ENCODE measurements at regions not wholly inside any gene's neighbourhood (a gene's known extent, or its start where the extent isn't known, plus 50 kb on each side); places are given as distances from the start of the nearest gene placed in this dataset.
"Not testable (repeated sequence)": the region's sequence is repeated elsewhere in the genome, so short reads cannot be mapped to it uniquely, and the experiment has no call there.

DNA sequence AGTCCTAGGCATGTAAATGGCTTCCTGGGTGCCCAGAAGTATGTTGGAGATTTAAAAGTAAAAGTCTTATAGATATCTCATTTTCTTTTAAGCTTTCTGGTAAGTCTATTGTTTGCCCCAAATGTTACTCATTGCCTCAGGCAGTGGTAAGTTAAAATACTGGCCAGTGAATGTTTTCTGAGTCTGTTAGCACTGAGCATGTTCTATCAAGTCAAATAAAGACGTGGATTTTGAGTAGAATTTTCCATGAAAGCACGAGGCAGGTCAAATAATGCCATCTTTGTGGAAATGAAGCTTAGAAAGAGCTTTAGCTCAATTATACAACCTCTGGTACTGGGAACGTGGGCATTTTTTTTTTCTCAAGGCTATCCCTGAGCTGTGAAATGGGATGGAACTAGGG, 651.3 kb upstream of the ACO1 start:
- no peak for DNase-seq
- in situ Hi-C loops (cut with HindIII; ENCODE audit: low pct_ligation_motif_present, low pct_unique_long_range_greater_than_20kb, low sequenced_read_pairs) = no loop called here

DNA sequence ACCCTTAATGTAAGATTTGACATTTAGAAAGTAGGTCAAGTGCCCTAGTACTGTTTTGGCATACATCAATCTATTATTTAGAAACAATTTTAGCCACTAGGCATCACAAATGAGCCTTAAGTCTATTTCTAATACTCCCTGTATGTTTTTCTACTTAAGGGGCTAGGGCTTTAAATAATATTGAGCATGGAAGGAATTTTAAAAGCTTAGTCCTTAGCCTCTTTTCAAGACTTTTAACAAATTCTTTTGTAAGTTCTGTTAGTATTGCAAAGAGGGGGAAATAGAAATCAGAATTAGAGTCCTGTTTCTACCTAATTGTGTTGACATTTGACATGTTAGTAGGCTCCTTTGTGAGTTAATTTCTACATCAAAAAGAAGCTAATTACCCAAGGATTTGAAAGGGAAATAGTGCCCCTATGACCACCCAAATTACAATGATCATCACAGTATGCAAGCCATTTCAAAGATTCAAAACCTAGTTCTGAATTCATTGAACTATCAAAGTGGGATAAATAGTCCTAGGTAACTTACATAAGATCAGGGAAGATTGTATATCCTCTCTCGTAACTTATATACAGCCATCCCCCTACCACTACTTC, 647.8 kb upstream of the ACO1 start:
- DNase-seq = no peak
- in situ Hi-C loops (cut with HindIII; ENCODE audit: low pct_ligation_motif_present, low pct_unique_long_range_greater_than_20kb, low sequenced_read_pairs) = no loop called here

DNA sequence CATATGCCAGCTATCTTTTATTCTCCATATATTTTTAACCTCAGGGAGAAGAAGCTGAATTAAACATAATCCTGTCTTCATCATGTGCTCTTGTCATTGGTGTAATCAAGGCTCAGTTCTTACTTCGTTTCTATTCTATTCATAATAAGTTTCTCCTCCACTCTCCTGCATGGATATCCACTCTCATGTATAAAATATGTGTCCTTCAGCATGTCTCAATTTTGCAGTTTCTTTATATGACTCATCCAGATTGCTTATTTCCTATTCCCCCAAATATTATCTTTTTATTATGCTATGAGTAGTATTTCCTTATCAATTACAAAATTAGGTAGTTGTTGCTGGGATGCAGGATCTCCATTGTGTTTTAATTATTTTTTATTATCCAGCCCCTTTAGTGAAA, 643.7 kb upstream of the ACO1 start:
- DNase-seq = no peak
- in situ Hi-C loops (cut with HindIII; ENCODE audit: low pct_ligation_motif_present, low pct_unique_long_range_greater_than_20kb, low sequenced_read_pairs) = no loop called here

DNA sequence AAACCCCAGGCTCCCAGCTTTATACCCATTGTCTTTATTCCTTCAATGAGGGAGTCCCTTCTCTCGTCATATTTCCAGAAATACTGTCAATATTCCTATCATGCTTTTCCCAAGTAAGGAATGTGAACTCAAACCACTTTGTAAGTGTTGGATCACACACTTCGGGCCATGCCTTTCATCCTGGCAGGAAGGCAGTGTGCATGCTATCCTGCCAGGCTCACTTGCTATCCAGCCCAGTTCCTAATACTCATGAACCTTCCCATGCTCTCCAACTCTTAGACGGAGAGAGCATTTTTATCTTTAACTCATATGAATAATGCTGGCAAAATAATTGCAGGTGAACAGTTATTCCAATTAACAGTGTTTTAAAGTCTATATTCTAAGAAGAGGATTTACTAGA, 639.9 kb upstream of the ACO1 start:
- no peak for DNase-seq
- in situ Hi-C loops (cut with HindIII; ENCODE audit: low pct_ligation_motif_present, low pct_unique_long_range_greater_than_20kb, low sequenced_read_pairs) = no loop called here

DNA sequence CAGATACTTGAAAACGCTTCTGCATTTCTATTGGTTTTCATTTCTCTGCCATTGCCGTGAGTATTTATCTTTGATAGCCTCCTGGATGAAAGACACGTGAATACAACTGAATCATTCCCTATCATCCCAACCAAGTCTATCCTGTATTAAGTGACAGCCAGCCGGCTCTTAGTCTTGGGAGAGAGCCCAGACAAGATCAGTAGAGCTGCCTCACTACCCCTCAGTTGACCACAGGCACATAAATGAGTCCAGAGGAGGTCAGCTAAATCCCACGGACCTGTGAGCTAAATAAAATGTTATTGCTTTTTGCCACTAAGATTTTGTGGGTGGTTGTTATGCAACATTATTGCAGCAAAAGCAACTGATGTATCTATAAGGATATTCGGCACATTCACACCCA, 639.0 kb upstream of the ACO1 start:
- in situ Hi-C loops (cut with HindIII; ENCODE audit: low pct_ligation_motif_present, low pct_unique_long_range_greater_than_20kb, low sequenced_read_pairs) = no loop called here
- no peak for DNase-seq

DNA sequence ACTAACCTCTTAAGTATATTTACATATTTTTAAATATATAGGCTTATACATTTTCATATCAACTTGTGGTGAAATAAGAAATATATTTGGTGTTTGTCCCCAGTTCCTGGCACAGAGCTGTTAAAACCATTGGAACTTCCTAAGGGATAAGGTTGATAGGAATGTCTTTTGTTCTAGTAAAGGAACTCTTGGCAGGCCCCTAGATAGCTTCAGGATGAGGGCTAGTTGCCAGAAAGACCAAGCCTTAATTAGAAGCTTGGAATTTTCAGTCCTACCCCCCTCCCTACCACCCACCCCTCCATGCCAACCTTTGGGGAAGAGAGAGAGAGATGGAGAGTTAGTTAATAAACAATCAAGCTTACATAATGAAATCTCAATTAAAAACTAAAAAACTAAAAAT, 638.6 kb upstream of the ACO1 start:
- in situ Hi-C loops (cut with HindIII; ENCODE audit: low pct_ligation_motif_present, low pct_unique_long_range_greater_than_20kb, low sequenced_read_pairs) = no loop called here
- no peak for DNase-seq

DNA sequence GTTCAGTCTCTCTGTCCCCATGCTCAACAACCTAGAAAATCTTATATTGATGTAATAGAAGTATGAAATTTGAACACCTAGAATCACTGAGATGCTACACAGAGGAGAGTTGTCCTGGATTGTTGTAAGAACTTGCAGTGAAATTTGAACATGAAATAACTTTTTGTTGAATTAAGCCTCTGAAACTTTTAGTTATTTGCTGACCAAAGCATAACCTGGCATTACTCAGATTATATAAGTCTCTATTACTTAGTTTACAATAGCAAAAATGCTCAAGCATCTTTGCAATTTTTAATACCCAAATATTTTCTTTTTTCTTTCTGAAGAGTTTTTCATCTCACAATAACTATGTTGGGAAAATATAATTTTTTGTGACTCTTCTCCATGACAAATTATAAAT, 630.7 kb upstream of the ACO1 start:
- DNase-seq = no peak
- in situ Hi-C loops (cut with HindIII; ENCODE audit: low pct_ligation_motif_present, low pct_unique_long_range_greater_than_20kb, low sequenced_read_pairs) = no loop called here

DNA sequence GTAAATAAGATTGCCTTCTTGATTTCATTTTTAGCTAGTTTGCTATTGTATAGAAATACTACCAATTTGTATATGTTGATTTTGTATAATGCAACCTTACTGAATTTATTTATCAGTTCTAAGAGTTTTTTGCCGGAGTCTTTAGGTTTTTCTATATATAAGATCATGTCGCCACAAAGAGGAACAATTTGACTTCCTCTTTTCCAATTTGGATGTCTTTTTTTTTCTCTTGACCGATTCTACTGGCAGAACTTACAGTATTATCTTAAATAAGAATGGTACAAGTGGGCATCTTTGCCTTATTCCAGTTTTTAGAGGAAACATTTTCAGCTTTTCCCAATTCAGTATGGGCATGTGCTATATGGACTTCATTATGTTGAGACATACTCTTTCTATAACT, 624.7 kb upstream of the ACO1 start:
- in situ Hi-C loops (cut with HindIII; ENCODE audit: low pct_ligation_motif_present, low pct_unique_long_range_greater_than_20kb, low sequenced_read_pairs) = no loop called here
- DNase-seq = no peak

DNA sequence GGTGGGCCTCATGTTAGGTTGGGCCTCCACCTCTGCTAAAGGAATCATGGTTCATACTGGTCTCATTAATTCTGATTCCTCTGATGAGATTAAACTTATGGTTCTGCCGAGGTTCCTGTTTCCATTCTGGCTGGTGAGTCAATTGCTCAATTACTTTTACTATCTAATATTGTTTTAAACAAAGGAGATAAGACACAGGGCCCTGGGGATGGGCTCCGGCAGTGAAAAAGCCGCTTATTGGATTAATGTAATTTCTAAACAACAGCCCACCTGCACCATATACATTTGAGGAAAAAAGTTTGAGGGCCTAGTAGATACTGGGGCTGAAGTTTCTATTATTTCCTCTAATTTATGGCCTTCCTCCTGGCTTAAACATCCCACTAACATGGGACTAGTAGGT, 610.4 kb upstream of the ACO1 start:
- DNase-seq; in situ Hi-C loops (cut with HindIII; ENCODE audit: low pct_ligation_motif_present, low pct_unique_long_range_greater_than_20kb, low sequenced_read_pairs): not testable (repeated sequence)

DNA sequence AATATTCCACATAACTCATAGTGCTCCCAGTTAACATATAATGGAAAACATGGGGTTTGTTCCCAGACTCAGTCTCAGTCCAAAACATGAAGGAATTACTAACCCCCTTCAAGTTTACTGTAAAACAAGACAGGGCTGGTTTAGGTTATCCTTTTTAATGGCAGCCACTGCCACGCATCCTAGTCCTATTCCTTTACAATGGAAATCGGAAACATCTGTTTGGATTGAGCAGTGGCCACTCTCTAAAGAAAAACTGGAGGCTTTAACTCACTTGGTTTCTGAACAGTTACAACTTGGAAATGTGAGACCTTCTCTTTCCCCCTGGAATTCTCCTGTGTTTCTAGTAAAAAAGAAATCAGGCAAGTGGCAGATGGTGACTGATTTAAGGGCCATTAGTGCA, 609.9 kb upstream of the ACO1 start:
- in situ Hi-C loops (cut with HindIII; ENCODE audit: low pct_ligation_motif_present, low pct_unique_long_range_greater_than_20kb, low sequenced_read_pairs) = no loop called here
- no peak for DNase-seq

DNA sequence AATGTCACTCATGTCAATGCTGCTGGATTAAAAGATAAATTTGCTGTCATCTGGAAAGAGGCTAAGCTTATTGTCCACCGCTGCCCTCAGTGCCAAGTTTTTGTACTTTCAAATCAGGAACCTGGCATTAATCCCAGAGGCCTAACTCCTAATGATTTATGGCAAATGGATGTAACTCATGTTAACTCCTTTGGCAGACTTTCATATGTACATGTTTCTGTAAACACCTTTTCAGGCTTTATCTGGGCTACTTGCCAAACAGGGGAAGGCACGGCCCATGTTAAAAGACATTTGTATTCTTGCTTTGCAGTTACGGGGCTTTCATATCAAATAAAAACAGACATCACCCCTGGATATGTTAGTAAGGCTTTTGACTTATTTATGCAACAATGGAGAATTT, 608.0 kb upstream of the ACO1 start:
- in situ Hi-C loops (cut with HindIII; ENCODE audit: low pct_ligation_motif_present, low pct_unique_long_range_greater_than_20kb, low sequenced_read_pairs) = no loop called here
- no peak for DNase-seq

DNA sequence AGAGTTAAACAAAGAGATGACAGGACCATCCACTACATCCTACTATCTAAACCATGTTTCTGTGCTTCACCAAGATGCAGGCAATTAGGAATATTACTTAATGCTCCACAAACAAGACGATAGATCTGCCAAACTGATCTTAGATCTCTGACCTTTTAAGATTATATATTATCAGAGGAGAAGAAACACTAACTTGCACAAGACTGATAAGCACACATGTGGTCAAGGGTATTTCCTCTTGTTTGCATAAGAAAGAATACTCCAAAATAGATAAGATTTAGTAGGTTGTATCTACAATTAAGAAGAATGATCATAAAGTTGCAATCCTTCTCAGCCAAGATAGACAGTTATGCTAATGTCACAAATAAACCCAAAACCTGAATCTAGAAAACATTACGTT, 601.0 kb upstream of the ACO1 start:
- DNase-seq = no peak
- in situ Hi-C loops (cut with HindIII; ENCODE audit: low pct_ligation_motif_present, low pct_unique_long_range_greater_than_20kb, low sequenced_read_pairs) = no loop called here

DNA sequence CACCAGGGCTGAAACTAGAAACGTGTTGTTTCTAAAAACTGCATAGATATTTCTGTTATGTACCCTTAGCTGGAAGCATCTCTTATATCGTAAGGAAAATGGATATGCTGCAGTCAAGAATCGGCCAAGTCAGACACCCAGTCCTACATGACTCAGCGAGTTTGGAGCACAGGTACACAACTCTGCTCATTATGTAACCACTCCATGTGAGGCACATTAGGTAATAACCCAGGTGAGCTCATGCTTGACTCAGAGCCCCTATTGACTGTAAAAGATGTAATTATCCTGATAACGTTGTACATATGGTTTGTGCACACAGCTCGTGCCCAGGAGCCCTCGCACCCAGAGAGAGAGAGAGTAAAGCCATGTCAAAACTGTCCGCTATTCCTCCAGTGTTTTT, 593.7 kb upstream of the ACO1 start:
- DNase-seq = no peak
- in situ Hi-C loops (cut with HindIII; ENCODE audit: low pct_ligation_motif_present, low pct_unique_long_range_greater_than_20kb, low sequenced_read_pairs) = no loop called here

DNA sequence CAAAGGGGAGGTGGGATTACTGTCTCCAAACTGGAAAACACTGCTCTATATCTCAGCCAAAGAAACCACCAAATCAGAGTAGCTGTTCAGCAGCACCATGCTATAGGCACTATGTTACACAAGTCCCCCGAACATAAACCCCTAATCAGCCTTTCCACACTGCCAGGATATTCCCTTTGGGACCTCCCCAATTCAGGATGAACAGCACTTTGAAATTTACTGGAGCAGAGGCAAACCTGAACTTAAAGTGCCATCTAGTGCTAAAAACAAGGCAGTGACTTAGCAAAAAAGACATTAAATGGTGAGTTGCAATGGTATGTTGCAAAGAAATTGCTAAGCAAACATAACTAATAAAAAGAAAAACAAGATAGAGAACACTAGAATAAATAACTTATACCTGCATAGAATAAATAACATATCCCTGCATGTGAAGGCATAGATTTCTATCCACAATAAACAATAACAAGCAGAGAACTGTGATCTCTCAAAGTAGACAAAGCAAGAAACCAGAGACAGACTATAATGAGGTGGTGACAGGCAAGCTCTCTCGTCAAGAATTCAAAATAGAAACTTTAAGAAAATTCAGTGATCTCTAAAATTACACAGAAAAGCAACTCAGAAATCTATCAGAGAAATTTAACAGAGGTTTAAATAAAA, 584.4 kb upstream of the ACO1 start:
- peak; percentile 48 for DNase-seq
- in situ Hi-C loops (cut with HindIII; ENCODE audit: low pct_ligation_motif_present, low pct_unique_long_range_greater_than_20kb, low sequenced_read_pairs) = no loop called here

DNA sequence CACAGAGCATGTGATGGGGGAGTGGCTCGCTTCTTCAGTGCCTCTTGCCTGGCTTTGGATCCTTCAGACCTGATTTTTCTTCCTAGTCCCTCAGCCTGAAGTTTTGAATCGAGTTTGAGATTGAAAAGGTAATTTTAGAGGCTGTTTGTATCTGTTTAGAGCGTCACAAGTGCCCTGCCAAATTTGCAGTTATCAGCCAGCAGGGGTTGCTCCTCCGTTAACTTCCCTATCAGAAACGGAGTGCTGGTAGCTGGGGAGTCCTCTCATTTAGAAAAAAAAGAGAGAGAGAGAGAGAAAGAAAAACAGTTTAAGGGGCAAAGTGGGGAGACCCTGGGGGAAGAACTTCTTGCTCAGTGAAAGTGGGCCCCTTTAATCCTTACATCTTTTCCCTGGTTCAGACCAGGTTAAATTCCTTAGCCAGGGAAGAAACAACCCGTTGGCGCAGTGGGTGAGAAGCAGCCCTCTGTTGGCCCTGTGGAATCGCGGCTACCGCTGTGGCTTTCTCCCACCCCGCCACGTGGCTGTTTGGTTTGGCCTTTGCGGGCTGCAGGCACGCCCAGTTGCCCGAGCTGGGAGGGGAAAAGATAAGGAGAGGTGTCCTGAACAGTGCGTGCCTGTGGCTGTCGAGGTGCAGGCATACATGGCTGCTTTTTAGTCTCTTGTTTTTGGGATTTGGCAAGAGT, 576.7 kb upstream of the ACO1 start:
- in situ Hi-C loops (cut with HindIII; ENCODE audit: low pct_ligation_motif_present, low pct_unique_long_range_greater_than_20kb, low sequenced_read_pairs) = no loop called here
- no peak for DNase-seq

DNA sequence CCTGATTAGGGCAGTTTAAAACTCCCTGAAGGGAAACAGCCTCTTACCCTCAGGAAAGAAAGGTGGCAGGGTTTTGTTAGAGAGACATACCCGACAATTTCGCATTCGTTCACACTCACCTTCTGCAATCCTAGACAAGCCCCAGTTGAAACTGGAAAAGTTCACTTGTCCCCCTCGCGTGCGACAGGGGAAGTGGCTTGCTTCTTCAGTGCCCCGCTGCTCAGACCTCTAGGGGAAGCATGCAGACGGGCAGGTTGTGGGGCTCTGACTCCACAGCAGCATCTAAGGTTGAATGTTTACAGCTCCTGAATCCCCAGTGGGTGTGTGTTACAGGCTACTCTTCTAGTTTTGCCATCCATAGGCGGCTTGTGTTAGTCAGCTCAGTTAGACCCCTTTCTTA, 575.7 kb upstream of the ACO1 start:
- in situ Hi-C loops (cut with HindIII; ENCODE audit: low pct_ligation_motif_present, low pct_unique_long_range_greater_than_20kb, low sequenced_read_pairs) = no loop called here
- no peak for DNase-seq

DNA sequence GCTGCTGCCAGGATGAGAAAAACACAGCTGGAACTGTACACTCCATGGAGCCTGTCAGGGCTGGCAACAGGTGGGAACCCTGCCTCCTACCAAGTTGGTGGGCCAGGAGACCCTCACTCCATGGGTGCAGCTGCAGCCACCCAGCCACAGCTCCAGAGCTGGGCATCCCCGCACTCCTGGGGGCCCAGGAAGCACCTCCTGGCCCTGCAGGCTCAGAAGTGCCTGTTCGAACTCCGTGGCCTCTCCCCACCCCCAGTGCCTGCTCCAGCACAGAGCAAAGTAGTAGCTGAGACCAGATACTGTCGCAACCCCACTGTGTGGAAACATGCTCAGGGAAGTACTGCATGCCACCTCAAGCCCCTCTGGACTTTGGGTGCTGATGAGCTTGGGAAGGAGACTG, 564.0 kb upstream of the ACO1 start:
- in situ Hi-C loops (cut with HindIII; ENCODE audit: low pct_ligation_motif_present, low pct_unique_long_range_greater_than_20kb, low sequenced_read_pairs) = no loop called here
- no peak for DNase-seq

DNA sequence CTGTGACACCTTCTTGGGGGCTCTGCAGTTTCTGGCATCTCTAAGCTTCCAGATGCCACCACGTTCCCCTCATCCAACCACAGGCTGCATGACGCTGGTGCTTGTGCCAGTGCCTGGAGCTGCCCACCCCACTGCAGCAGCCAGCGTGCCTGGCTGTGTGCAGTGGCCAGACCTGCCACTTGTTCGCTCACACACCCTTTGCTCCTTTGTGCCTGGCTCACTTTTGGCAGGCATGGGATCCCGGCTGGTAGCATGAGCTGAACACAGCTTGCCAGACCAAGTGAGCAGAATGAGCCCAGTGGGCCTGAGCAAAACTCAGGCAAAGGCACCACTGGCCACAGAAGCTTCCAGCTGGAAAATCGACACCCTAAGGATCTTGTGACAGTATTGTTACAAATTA, 562.9 kb upstream of the ACO1 start:
- in situ Hi-C loops (cut with HindIII; ENCODE audit: low pct_ligation_motif_present, low pct_unique_long_range_greater_than_20kb, low sequenced_read_pairs) = no loop called here
- DNase-seq = no peak

DNA sequence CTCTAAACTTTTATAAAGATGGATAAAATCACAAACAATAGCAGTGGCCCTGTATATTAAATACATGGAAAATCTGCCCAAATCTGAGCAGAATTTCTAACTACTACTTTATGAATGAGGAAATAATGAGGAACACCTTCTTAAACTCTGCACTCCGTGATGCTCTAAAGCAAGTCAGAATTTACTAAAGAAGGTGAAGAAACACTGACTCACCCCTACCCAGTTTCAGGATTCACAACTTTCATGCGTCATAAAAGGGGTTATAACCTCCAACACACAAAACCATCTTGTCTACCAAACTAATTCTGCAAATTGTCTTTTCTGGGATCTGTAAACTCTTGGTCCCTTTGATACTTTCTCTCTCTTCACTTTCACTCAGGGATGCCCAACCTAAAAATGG, 561.1 kb upstream of the ACO1 start:
- DNase-seq = no peak
- in situ Hi-C loops (cut with HindIII; ENCODE audit: low pct_ligation_motif_present, low pct_unique_long_range_greater_than_20kb, low sequenced_read_pairs) = no loop called here

DNA sequence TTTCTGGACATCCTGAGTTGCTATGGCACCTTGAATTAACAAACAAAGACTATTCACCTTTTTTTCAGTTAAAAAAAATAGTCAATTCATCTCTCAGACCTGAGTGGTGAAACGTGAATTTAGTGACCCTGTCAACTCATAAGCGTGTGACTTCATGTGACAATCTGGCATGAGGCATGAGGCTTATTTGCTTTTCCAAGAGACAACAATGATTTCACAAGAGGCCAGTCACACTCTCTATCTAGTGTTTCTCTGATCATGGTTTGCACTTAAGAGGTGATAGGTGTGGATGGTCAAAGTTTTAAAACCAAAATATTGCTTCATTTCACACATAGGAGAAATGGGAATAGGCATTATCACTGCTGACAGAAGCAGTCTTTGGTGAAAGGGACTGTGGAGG, 559.6 kb upstream of the ACO1 start:
- in situ Hi-C loops (cut with HindIII; ENCODE audit: low pct_ligation_motif_present, low pct_unique_long_range_greater_than_20kb, low sequenced_read_pairs) = no loop called here
- DNase-seq = no peak

Data from ACHN (cell line).